ENCODE measurements at regions not wholly inside any gene's neighbourhood (a gene's known extent, or its start where the extent isn't known, plus 50 kb on each side); places are given as distances from the start of the nearest gene placed in this dataset.

- TF ChIP-seq CTCF (IDR thresholded peaks at IDR 0.05; ENCODE audit: low read length) (no peak), EZH2 (optimal IDR thresholded peaks at IDR 0.05; ENCODE audit: low read depth, low read length) (no peak)
Observed at GRCh38 chr1:22326372-22326915, 125.2 kb upstream of the ZBTB40 start.

All from MM.1S (cell line).